PC-3 (cell line): ENCODE measurements at regions not wholly inside any gene's neighbourhood (a gene's known extent, or its start where the extent isn't known, plus 50 kb on each side); places are given as distances from the start of the nearest gene placed in this dataset.

Experiments used
- EZH2 ChIP-seq: fragments of 300-600 bp; sonication (generic); IDR thresholded peaks from one replicate; pipeline ENCODE4 v1.6.1; 2017; ENCODE audit warnings: antibody characterized with exemption, mild to moderate bottlenecking, low read length; ENCODE audit not compliant: unreplicated experiment
- EZH2phosphoT487 ChIP-seq: fragments of 300-600 bp; sonication (generic); IDR thresholded peaks from 2 replicates; pipeline ENCODE4 v1.6.1; 2018; ENCODE audit warnings: mild to moderate bottlenecking, antibody characterized with exemption, low read length, borderline replicate concordance
- TF ChIP-seq, protein P1 (sequence below): fragments of 300-600 bp; sonication (generic); conservative IDR thresholded peaks from 2 replicates; pipeline ENCODE4 v1.5.1; 2017; ENCODE audit warnings: antibody characterized with exemption, low read depth, mild to moderate bottlenecking, low read length

DNA sequence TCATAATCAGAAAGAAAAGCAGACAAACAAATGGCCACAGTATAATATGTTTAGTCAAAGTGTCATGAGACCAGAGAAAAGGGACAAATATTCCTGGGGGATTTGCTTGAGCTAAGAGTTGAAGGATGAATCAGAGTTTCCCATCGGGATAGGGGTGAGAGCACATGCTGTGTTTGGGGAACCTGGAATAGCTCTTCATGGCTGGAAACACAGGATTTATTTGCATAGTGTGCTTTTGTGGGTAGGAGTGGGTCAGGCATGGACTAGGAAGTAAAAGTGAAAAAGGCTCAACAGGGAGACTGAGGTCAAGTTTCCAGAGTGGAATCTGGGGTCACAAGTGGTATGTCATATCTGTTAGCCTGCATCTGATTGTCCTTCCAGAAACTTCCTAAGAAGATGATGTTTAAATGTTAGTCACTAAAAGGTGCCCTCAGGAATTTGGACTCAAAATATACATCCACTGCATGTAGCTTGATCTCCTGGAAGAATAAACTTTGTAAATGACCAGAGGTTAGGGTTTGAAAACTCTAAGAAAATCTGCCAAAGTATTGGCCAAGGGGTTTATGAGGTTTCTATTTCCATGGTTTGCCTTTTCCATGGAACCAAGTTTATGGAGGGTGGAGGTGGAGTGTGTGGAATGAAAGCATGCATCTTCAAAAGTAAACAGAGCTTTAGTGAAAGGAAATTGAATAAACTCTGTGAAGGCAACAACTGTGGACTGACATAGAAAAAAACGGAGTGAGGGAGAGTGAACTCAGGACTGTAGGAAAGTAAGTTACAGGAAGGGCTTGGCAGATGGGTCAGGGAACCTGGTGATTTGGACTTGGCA is 344.6 kb downstream of the C12orf75 start:
- TF ChIP-seq EZH2phosphoT487: no peak
- TF ChIP-seq, protein P1, sequence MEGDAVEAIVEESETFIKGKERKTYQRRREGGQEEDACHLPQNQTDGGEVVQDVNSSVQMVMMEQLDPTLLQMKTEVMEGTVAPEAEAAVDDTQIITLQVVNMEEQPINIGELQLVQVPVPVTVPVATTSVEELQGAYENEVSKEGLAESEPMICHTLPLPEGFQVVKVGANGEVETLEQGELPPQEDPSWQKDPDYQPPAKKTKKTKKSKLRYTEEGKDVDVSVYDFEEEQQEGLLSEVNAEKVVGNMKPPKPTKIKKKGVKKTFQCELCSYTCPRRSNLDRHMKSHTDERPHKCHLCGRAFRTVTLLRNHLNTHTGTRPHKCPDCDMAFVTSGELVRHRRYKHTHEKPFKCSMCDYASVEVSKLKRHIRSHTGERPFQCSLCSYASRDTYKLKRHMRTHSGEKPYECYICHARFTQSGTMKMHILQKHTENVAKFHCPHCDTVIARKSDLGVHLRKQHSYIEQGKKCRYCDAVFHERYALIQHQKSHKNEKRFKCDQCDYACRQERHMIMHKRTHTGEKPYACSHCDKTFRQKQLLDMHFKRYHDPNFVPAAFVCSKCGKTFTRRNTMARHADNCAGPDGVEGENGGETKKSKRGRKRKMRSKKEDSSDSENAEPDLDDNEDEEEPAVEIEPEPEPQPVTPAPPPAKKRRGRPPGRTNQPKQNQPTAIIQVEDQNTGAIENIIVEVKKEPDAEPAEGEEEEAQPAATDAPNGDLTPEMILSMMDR: no peak
- TF ChIP-seq EZH2: no peak
